Hematopoietic multipotent progenitor cell treated with erythropoietin and hydrocortisone succinate and interleukin-3 and kit ligand, for 8 days (in vitro differentiated cells): ENCODE measurements at regions not wholly inside any gene's neighbourhood (a gene's known extent, or its start where the extent isn't known, plus 50 kb on each side); places are given as distances from the start of the nearest gene placed in this dataset.

ENCODE experiments used
- DNase-seq: peaks from one replicate; pipeline ENCODE4 v3.0.0-alpha.2; 2015

GRCh38 chr2:51243892-51244535 lies 212.1 kb upstream of the NRXN1 start:
- no peak for DNase-seq

DNA sequence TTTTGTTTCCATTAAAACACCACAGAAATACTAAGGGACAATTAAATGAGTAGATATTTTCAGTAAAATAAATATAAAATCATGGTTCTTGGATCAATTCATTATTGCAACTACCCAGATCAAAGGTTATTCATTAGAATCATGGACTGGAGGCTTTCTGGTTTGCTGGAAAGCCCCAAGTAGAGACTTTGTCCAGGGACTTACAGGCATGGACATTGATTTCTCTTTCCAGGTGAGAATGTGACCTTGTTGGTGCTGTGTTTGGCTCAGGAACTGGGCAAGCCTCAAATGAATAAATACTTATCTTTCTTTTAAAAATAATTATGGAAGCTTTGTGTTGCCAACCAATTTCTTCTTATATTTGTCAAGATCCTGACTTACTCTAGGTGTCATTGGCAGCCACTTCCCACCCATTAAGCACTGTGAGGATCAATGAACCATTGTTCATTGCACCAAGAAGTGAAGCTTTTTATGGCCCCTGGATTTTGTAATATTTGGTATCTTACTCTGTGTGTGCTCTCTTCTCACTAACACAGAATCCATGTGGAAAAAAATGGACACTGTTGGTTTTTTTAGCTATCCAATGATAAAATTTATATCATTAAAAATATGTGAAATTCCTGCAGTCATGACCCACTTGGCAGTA lies 205.8 kb upstream of the NRXN1 start:
- DNase-seq, result no peak

- no peak for DNase-seq
Observed at GRCh38 chr2:51232027-51232426, 200.1 kb upstream of the NRXN1 start.

DNA sequence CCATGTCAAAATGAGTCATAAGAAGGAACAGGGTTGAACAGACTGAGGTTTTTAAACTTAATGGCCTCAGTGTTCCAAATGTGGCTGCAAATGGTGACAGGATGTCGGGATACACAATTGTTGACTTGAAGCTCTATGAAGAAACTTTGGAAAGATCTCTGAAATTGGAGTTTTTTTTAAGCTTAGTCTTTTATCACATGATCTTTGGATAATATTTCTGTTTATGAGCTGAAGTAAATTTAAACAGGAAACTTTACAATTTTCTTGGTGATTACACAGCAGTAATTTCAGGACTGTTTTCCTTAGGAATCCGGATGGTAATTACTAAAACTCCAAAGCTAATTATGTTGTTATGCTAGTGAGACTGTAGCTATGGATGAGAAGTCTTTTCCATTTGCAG lies 199.1 kb upstream of the NRXN1 start:
- DNase-seq, result no peak

DNA sequence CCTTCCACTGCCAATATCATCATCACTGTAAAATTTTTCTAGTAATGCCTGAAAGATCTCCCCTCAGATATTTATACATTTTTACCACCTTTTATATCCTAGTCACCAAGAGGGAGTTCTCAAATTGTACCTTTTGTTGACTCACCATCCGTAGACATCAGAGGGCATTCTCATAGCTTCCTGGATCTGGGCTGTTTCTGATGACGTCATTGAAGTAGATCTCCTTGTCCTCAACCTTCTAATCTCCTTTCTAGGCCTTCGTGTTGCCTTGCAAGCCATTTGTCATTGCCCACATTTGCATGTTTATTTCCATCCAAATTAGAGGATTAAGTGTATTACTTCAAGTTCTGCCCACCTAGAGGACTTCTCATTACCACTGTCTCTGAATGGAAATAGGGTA lies 193.4 kb upstream of the NRXN1 start:
- DNase-seq, result no peak

GRCh38 chr2:51224790-51225189 lies 192.9 kb upstream of the NRXN1 start:
- no peak for DNase-seq

DNA sequence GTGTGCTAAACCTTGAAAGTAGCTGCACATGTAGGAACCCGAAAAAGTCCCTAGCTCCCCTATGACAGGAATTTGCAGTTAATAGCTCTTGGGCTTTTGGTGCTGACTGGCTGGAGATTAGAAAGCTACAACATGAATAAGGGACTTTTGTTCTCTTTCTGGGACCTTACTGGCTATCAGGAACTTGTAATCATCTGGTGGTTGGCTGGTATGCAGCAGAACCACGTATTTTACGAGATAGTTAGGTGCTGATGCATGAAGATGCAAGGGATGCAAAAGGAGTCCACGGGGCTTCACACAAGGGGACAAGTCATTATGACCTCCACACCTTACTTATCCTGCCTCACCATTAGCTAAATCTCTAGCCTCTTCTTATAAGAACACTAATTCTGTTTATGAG lies 190.2 kb upstream of the NRXN1 start:
- DNase-seq, result no peak

GRCh38 chr2:51220606-51221005 lies 188.7 kb upstream of the NRXN1 start:
- no peak for DNase-seq

GRCh38 chr2:51220080-51220479 lies 188.1 kb upstream of the NRXN1 start:
- no peak for DNase-seq

DNA sequence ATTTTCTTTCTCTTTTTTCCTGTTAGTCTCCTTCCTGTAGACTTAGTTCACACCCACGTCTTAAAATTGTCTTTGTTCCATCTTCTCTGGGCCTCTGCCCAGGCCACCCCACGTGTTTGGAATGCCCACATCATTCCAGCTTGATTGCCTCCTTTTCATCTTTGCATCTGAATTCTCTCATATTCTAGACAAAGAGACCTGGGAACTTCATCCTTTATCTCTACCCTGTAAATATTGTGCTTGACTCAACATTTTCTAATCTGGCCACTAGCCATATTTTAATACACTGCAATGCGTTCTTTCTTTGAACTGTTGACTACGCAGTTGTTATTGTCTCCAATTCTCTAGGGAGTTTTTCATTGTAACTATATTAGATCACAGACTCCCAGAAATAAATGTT lies 187.5 kb upstream of the NRXN1 start:
- DNase-seq, result no peak

GRCh38 chr2:51218047-51218446 lies 186.1 kb upstream of the NRXN1 start:
- DNase-seq, result no peak

- no peak for DNase-seq
Observed at GRCh38 chr2:51213826-51214225, 181.9 kb upstream of the NRXN1 start.

DNA sequence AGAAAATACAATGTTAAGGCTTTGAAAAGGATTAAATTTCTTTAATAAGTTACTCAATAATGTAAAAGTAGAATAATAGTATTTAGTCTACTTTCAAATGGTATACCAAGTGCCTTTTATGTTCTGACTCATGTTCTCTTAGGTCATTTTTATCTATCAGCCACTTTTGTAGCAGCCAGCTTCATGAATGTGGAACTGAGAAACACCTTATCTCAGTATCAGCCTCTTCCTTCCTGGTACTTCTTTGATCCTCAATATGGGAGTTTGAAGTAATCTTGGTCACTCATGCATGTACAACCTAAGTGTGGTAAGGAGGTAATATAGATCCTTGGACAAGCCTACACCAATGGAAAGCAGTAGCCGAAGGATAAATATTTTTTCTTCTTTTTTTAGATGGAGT lies 180.4 kb upstream of the NRXN1 start:
- no peak for DNase-seq

- DNase-seq, result no peak
Observed at GRCh38 chr2:51208521-51208920, 176.6 kb upstream of the NRXN1 start.

GRCh38 chr2:51201295-51201694 lies 169.4 kb upstream of the NRXN1 start:
- no peak for DNase-seq

DNA sequence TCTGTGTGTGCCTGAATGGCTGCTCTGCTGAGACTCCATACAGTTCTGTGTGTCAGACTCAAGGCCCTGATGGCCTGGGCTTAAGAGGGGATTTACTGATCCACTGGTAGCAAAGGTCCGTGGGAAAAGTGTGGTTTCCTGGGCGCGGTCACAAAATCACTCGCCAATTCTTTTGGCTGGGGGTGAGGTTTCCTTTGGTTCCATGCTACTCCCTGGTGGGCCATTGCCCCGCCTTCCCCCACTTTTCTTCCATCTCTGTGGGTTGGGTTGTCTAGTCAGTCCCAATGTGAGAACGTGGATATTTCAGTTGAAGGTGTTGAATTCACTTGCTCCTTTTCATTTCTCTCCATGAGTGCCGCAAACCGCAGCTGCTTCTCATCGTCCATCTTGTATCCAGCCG lies 162.7 kb upstream of the NRXN1 start:
- DNase-seq, result no peak

DNA sequence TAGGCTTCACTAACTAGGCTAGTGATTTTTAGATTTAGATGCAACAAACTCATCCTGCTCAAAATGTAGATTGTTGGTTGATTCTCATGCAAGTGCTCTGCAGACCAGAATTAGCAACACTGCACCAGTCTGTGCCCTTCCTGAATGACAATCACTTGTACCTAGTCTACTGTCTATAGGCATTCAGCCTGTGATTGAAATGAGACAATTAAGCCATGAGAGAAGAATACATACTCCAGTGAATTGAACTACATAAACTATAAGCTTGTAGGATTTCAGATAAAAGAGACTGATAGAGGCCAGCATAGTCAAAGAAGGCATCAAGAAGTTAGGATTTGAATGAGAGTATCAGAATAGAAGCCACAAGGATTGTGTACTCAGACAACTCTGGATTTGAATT lies 138.3 kb upstream of the NRXN1 start:
- no peak for DNase-seq

DNA sequence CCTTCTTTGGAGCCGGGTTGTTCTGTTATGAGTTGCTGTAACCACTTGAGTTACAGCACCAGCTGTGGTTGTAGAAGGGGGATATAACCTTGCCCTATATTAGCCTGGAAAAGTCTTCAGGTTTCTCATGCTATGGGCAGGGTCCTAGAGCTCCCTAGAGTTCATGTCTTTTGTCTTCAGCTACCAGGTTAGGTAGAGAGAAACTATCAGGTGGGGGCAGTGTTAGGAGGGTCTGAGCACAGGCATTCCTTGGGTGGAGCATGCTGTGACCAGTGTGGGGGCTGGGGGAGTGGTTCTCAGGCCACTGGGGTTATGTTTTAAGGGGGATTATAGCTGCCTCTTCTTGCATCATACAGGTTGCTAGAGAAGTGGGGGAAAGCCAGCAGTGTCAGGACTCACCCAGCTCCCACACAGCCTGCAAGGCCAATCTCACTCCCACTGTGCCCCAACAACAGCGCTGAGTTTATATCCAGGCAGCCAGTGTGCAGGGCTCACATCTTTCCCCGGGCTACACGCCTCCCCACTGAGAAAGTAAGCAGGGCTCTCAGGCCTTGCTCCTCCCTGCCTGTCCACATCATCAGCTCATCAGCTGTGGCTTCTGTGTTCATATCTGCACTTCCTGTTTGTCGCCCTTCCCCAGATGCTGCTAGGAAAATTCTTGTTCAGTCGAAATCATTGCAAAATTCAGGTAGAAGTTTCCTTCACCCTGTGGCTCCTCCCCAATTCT lies 133.8 kb upstream of the NRXN1 start:
- no peak for DNase-seq

DNA sequence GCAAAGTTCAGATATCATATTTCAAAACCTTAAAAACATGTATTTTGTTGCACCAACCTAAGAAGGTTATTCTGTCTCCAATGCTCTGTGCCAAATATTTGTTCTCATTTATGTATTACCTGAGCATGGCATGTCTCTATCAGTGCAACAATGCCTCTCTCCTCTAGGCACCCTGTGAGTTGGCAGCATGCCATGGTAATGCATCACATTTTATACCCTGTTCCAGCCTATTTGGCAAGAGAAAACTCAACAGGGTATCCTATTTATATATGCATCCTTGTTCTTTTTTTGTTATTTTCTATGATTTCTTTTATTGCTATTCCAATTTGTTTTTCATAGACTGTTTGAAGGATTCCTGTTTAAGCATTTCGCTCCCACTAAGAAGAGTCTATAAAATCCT lies 126.3 kb upstream of the NRXN1 start:
- no peak for DNase-seq

DNA sequence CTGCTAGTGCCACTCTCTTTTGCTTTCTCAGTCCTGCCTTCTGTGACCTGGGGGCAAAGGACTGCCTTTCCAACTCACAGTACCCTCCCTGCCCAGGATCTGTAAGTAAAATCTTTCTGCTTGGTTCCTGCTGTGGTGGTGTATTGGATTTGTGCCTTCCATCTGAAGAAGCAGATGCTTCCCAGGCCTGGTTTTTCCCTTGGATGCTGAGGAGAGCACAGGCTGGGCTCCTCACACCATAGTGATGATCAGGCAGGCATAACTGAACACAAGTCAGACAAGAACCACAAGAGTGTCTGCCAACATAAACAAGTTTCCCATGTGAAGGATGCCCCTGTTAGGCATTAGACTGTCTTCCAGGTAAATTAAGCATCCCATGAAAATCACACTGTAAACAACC lies 121.3 kb upstream of the NRXN1 start:
- DNase-seq, result no peak

DNA sequence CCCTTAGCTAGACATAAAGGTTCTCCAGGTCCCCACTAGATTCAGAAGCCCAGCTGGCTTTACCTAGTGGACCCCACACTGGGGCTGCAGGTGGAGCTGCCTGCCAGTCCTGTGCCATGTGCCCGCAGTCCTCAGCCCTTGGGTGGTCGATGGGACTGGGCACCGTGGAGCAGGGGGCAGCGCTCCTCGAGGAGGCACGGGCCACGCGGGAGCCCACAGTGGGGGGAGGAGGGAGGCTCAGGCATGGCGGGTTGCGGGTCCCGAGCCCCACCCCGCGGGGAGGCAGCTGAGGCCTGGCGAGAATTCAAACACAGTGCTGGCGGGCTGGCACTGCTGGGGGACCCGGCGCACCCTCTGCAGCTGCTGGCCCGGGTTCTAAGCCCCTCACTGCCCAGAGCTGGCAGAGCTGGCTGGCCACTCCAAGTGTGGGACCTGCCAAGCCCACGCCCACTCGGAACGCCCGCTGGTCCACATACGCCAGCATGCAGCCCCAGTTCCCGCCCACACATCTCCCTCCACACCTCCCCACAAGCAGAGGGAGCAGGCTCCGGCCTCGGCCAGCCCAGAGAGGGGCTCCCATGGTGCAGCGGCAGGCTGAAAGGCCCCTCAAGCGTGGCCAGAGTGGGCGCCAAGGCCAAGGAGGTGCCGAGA lies 119.7 kb upstream of the NRXN1 start:
- DNase-seq, result no peak

DNA sequence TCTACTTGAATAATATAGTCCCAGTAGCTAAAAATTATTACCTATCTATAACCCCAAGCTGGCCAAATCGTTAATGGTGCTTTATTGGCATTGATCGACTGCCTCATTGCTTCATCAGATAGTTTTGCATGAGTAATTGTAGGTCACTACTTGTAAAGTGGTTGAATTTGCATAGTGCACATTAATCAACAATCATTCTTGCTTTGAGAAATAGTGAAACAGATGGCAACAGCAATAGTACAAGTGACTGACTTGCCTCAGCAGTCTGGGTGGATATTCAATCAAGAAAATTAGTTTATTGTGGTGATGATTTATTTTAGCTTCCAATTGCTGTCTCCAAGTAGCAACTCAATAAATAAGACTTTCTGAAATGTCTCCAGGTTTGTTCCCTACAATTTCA lies 117.8 kb upstream of the NRXN1 start:
- DNase-seq, result no peak

- peak; percentile 2 for DNase-seq
Observed at GRCh38 chr2:51145761-51146160, 113.8 kb upstream of the NRXN1 start.

DNA sequence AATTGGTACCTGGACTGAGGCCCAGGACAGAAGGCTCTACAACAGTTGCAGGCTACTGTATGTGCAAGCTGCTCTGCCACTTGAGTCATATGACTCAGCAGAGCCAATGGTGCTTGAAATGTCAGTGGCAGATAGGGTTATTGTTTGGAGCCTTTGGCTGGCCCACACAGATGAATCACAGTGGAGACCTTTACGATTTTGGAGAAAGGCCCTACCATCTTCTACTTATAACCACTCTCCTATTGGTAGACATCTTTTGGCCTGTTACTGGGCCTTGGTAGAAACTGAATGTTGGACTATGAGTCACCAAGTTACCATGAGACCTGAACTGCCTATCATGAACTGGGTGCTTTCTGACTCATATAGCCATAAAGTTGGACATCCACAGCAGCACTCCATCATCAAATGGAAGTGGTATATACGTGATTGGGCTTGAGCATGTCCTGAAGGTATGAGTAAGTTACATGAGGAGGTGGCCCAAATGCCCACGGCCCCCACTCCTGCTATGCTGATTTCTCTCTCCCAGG lies 88.9 kb upstream of the NRXN1 start:
- DNase-seq, result no peak
